AG10803 (cell line): ENCODE measurements at regions not wholly inside any gene's neighbourhood (a gene's known extent, or its start where the extent isn't known, plus 50 kb on each side); places are given as distances from the start of the nearest gene placed in this dataset.

Experiments
- DNase-seq: peaks from one replicate; pipeline ENCODE4 v3.0.0; 2010; ENCODE audit warnings: low read depth
- H3K4me3 ChIP-seq: 2 replicates; pipeline ENCODE4 v1.5.1; 2011; ENCODE audit warnings: mild to moderate bottlenecking, low read length, control low read depth
- CTCF ChIP-seq: conservative IDR thresholded peaks from 2 replicates; pipeline ENCODE4 v1.5.1; 2011; ENCODE audit warnings: mild to moderate bottlenecking, low read length, control low read depth, inconsistent platforms

DNA sequence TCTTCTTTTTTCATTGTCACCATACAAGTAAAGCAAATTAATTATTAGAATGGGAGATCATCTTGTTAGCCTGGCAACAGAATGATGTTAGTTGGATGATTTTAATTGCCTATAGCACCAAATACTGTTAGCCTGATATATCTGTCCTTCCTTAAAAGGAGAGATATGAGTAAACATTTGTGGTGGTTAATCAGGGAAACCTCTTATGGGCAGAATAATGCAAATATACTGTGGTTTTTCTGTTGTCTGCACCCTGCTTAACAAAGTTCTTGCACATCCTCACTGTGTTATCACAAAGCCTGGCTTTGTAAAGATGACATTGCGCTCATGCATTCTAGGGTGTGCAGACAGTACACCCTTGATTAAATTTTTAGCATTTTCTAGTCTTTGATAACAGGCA is 254.9 kb upstream of the SMC2 start:
- no peak for TF ChIP-seq CTCF
- no peak for DNase-seq
- H3K4me3 ChIP-seq, result no peak overlapping the region

DNA sequence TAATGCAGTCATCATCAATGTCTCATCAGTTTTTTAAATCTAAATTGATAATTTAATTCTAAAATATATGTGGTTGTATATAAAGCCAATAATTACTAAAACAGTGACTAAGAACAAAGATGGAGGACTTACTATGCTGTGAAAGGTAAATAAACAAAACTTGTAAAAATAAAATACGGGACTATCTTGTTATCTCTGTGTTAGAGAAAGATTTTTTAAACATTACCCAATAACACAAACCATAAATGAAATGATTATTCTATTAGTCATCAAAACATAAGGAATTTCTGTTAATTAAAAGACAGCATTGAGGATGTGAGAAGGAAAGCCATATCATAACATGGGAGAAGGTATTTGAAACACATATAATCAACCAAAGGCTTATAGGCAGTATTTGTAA is 226.2 kb upstream of the SMC2 start:
- H3K4me3 ChIP-seq, result no peak overlapping the region
- no peak for DNase-seq
- TF ChIP-seq CTCF, result no peak

- H3K4me3 ChIP-seq, result no peak overlapping the region
Measured at GRCh38 chr9:103872811-103873210, 221.3 kb upstream of the SMC2 start.

GRCh38 chr9:103881419-103881818 is 212.7 kb upstream of the SMC2 start:
- no peak for DNase-seq
- TF ChIP-seq CTCF, result no peak
- H3K4me3 ChIP-seq, result no peak overlapping the region

More at GRCh38 chr9:103872811-103873210, 221.3 kb upstream of the SMC2 start:
- no peak for TF ChIP-seq CTCF
- no peak for DNase-seq

DNA sequence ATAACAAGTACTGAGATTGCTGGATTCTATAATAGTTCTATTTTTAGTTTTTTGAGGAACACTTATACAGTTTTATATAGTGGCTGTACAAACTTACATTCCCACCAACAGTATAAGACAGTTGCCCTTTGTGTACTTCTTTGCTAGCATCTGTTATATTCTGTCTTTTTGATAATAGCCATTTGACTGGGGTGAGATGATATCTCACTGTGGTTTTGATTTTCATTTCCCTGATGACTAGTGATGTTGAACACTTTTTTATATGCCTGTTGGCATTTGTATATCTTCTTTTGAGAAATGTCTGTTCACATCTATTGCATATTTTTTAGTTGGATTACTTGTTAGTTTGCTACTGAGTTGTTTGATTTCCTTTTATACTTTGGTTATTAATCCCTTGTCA is 204.1 kb upstream of the SMC2 start:
- DNase-seq, result no peak
- TF ChIP-seq CTCF, result no peak
- no peak overlapping the region for H3K4me3 ChIP-seq

GRCh38 chr9:103894184-103894583 is 199.9 kb upstream of the SMC2 start:
- H3K4me3 ChIP-seq, result no peak overlapping the region
- TF ChIP-seq CTCF, result no peak
- no peak for DNase-seq

- no peak overlapping the region for H3K4me3 ChIP-seq
- no peak for TF ChIP-seq CTCF
- DNase-seq, result no peak
Measured at GRCh38 chr9:103898550-103898949, 195.6 kb upstream of the SMC2 start.
